Jurkat, Clone E6-1 (cell line): ENCODE measurements at regions not wholly inside any gene's neighbourhood (a gene's known extent, or its start where the extent isn't known, plus 50 kb on each side); places are given as distances from the start of the nearest gene placed in this dataset.

Source experiments
- DNase-seq: peaks from one replicate; pipeline ENCODE4 v3.0.0-alpha.2; 2011; ENCODE audit warnings: low read depth, low spot score
- H3K4me3 ChIP-seq: 2 replicates; pipeline ENCODE4 v1.5.1; 2011; ENCODE audit warnings: mild to moderate bottlenecking, low read length, control low read depth, moderate library complexity

DNA sequence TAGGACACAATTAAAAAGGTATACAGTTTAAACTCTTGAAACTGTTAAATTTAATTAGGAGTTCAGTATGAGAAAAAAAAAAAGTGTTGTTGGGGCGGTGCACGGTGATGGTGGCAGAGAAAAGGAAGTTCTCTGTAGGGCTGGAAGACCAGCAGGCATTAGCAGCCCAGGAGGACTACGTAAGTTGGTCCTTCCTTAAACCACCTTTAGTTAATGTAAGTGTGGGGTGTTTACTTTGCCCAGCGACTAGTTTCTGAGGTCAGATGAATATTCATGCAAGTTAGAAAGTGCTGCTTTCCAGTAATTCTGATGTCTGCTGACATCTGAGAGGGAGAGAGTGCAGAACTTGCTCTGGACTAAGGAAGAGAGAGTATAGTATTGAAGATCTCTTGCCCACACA is 54.9 kb downstream of the NKX2-1 start:
- DNase-seq: no peak
- no peak overlapping the region for H3K4me3 ChIP-seq

DNA sequence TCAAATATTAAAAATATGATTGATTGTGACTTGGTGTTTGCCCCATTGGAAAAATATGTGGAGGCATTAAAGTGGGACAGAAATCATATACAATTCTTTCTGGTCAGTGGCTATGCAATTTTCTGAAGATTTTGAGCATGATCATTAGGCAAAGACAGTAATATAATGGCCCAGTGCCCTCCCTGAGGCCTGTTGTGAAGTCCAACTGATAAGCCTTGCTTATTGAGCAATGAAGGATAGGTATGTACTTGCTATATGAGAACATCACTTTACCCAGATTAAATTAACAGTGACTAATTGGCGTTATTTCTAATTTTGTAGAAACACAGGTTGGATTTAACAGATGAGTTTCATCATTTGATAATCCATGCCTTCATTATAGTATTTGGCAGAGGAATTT is 57.1 kb downstream of the NKX2-1 start:
- DNase-seq: no peak
- no peak overlapping the region for H3K4me3 ChIP-seq

DNA sequence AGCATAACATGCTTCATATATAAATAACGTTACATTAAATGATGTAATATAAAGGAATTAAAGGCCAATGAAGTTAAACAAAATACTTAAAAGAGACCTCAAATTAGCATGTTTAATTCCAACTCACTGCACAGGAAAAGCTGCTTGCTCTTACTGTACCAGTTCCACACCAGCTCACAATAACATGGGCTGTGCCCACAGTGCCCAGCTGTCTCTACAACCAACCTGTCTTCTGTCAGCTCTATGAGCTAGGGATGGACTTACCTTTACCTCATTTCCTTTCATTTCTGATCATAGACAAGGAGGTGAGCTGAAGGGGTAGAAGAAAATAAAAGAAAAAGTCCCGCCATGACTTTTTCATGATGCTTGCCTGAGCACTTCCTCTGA is 64.8 kb downstream of the NKX2-1 start:
- H3K4me3 ChIP-seq: no peak overlapping the region
- DNase-seq: no peak

DNA sequence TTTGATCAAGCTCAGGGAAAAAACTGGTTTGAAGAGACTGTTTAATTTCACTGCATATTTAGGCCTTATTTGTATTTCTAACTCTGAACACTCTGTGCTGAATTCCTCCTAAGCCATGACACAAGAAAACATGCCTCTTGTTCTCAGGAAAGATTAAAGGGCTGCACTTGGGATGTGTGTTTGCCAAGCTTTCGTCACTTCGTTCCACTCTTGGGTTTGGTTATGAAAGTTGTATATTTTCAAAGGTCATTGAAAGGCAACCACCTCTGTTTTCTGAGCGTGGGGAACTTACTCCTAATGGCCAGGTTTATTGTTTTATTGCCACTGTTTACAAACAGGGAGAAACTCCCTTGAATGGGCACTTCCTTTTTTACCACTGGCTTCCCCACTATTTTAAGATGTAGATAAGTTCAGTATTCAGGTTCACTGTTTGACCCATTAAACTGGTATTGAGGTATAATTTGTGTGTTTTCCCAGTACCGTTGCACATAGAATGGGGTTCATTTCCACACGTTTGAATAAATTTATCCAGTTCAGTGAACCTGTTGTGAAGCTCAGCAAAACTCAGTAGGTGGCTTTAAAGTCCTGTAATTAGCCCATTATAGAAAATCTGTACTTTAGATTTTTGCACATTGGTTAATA is 65.3 kb downstream of the NKX2-1 start:
- H3K4me3 ChIP-seq: no peak overlapping the region
- DNase-seq: no peak

DNA sequence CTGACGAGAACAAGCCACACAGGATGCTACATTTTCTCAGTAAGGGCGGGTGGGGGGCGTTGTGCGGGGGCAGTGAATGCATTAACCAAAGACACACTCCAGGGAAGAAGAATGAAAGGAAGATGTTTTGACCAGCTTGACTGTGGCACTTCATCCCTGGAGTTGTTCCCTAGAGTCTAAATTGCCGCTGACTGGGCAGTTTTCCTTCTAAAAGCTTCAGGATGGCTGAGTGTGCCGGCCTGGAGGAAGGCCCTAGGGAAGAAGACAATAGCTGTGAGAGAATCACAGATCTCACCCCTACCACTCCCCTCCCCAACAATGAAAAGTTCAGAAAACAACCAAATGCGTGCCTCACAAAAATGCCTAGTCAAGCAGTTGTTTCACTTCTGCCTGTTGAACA is 67.2 kb downstream of the NKX2-1 start:
- DNase-seq: no peak
- H3K4me3 ChIP-seq: no peak overlapping the region

DNA sequence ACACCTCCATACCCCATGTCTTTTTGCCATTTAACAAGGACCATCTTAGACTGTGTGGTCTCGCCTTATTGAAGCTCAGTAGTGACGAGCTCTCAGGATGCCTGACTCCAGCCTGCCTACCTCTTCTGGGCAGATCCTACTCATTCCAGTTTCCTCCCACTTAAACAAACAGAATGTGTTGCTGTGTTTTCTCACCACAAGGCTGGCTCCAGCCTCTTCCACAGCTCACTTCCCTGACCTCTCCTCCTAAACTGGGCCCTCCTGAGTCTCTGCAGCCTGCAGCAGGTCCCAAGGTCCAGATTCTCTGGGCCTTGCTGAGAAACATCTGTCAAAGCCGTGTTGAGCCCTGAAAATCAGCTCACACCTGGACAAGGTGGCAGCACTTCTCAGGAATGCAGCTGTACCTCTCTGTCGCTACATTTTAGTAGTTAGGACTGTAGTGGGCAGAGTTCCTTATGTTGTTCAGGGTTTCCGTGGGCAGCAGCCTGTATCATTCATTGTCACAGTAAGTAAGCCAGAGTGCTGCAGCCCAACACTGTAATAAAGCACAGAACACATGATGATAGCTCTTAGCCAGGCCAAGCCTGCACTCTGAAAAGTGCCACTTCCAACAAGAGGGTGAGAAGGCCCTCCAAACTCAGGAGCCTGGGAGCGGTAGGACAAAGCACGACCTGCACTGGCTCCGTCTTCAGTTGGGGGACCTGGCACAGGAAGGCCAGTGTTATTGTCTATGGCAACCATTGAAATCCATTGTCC is 68.5 kb downstream of the NKX2-1 start:
- DNase-seq: no peak
- H3K4me3 ChIP-seq: no peak overlapping the region

DNA sequence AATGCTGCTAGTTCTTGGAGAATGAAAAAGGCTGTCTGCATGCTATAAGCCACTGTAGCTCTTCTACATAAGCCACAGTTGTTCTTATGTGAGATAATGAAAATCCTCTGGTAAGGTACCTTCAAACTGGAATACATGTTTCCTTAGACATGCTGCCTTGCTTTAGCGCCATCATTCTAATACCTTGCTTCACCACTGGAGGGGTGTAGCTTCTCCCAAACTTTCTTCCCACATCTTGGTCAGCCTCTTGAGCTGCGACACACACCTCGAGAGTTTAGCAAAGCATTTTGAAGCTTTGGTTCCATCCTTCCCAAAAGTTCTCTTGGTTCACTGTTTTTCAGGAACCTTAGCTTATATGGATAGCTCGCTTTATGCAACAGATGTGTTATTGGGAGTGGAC is 69.5 kb downstream of the NKX2-1 start:
- DNase-seq: no peak
- no peak overlapping the region for H3K4me3 ChIP-seq

DNA sequence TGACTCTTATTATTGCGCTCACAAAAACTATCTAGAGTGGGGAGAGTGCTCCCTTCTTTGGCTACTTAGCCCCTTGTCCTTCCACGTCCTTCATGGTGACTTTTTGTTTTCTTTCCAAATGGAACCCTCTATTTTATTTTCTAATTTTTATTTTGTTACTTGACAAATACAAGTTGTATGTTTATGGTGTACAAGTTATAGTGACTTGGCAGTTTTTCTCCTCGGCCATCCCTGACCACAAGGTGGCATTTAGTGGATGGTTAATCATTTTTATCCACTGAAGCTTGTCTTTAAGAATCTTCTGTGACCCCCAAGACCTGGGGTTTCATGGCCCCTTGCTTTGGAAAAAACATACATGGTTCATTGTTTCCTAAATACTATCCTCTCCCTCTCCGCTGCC is 70.1 kb downstream of the NKX2-1 start:
- H3K4me3 ChIP-seq: no peak overlapping the region
- no peak for DNase-seq

DNA sequence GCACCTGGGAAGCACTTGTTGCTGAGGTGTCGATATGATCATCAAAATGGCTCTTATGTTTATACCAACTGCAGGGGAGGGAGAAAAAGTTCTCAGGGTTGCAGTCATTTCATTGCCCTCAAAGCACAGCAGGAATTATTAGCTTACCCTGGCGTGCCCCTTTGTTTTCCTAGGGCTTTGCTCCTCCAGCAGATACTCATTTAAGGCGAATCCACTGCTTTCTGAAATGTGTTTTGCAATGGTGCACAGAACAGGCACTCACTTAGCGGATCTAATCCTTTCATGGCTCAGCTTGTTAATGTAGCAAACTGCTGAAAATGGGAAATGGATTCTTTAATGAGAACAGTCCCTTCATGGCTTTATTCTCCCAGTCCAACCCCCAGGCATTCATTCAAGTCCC is 76.7 kb downstream of the NKX2-1 start:
- no peak for DNase-seq
- H3K4me3 ChIP-seq: no peak overlapping the region

DNA sequence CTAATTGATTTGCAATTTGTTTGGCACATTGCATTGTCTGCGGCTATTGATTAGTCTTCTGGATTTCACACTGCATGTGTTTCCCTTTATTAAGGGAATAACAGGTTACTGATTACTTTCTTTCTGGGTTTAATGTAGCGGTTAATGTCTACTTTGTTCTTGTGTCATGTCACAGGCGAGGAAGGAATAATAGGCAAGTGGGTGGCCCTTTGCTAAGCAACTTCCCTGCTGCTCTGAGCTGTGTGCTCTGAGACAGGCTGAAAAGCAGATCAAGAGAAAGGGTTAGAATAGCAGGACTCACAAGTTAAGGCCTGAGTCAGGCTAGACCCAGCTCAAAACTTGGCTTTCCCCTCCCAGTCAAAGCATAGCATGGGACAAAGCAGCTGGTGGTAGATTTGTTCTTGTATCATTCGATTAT is 77.2 kb downstream of the NKX2-1 start:
- DNase-seq: no peak
- H3K4me3 ChIP-seq: no peak overlapping the region

DNA sequence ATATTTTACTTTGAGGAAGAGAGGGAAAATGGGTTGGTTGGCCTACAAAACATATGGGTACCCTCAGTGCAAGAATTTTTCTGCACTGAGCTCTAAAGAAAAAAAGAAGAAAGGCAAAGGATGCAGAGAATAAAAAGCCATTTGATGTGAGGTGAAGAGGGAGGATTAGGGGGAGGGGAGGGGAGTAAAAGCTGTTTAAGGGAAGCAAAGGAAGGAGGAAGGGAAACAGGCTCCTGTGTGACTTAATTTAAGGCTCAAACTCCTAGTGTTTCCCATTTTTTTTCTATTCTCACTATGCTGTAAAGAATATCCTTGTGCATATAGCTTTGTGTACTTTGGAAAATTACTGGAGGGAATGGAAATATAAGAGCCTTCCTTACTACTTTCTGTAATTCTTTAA is 78.7 kb downstream of the NKX2-1 start:
- no peak for DNase-seq
- no peak overlapping the region for H3K4me3 ChIP-seq

DNA sequence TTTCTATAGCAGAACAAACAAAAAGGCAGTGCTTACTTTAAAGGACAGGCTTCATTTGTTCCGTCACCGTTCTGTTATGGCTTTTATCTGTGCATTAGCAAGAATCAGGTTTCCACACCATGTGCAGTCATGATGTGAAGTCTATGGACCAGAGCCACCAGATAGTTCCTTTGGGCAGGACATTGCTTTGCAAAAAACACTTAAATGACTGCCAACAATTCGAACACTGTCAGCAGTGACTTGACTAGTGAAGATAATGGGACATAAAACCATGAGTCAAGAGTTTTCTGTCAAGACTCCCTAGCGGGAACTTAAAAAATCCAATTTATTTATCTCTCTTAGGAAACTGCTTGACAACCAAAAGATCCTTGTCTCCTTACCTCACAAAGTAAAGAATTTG is 80.3 kb downstream of the NKX2-1 start:
- H3K4me3 ChIP-seq: no peak overlapping the region
- no peak for DNase-seq

DNA sequence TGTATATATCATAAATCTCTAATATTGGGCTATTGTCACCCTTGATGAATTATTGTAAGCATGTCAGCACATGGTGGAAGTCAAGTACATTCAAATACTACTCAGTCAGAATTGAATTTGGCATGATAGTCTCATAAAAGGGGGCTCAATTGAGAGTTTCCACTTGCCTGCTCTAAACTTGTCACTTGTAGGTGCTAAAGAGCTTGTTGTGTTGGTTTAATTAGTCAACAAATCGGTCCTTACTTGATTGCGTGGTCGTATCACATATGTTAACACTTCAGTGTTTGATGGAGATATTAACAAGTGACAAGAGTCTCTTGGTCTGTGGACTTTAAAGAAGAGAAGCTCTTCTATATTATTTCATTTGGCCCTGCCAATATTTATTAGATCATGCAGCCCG is 81.1 kb downstream of the NKX2-1 start:
- DNase-seq: no peak
- no peak overlapping the region for H3K4me3 ChIP-seq

DNA sequence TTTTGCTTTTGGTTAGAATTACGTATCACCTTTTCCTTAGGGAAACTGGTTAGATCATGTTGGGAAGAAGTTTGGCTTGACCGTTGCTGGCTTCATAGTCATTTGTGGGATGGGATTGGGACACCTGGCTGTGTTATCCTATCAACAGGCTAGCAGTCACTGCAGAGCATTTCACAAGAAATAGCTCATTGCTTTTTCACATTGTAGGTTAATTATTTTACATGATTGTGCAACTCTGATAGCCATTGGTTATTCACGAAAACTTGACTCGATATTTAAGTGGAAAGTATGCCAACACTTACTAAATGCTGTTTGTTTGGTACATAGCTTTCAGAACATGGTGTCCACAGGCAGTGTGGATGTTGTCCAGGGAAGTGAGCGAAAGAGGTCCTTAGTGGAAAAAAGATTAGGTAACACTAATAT is 89.4 kb downstream of the NKX2-1 start:
- DNase-seq: no peak
- no peak overlapping the region for H3K4me3 ChIP-seq

DNA sequence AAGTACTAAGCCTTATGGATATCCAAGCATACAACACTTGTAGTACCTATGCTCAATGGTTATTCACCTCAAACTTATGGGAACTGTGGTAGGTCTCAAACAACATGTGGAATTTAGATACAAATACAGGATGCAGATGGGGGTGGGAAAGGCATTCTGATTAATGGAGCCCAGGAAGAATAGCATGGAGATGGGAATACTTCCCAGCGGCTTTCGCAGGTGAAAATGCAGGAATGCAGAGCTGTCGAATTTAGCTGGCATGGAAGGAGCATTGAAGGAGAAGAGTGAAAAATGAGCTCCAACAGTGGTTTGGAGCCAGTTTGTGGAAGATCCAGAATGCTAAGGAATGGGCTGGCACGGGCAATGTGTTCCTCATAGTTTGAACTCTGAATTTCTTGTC is 89.9 kb downstream of the NKX2-1 start:
- no peak overlapping the region for H3K4me3 ChIP-seq
- DNase-seq: no peak

DNA sequence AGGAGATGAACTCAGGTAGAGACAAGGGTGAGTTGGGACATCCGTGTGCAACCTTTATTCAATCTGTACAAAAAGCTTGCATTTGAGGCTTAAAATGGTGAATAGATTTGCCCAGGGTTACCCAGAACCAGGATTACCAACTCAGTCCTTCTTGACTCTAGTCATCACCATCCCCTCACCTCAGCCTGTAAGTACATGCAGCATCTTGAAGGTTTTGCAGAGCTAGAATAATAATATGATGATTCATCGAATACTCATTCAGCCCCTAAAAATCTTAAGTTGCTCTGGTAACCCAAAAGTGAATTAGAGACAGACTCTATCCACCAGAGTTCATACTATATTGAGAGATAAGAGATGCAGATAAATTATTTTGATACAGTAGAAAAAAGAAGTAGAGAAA is 90.3 kb downstream of the NKX2-1 start:
- H3K4me3 ChIP-seq: no peak overlapping the region
- DNase-seq: no peak

DNA sequence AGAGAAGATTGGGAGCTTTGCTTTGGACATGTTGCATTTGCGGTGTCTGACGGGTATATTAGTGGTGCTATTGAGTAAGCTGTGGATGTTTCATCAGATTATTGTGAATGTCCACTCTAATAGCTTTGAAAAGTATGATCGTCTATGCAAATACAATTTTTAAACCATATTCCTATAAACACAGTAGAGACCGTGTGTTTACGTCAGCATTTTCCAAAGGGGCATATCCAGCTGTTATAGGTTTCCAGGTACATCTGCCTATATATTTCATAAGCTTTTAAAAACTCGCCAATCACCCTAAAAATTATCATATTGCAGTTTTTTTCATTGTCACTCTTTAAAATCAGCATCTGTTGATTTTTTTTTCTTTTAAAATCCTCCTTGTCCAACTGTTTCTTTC is 91.7 kb downstream of the NKX2-1 start:
- H3K4me3 ChIP-seq: no peak overlapping the region
- no peak for DNase-seq

DNA sequence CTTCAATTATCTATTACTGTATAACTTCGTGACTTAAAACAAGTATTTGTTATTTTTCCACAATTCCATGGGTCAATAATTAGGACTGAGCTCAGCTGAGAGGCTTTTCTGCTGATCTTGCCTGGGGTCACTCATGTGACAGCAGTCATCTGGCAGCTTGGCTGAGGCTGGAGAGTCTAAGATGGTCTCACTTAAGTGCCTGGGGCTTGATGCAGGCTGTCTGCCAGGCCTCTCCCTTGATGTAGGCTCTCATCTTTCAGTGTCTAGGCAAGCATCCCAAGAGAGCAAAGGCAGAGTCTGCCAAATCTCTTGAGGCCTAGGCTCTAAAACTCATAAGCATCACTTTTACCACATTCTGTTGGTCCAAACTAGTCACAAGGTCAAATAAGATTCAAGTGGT is 93.2 kb downstream of the NKX2-1 start:
- DNase-seq: no peak
- no peak overlapping the region for H3K4me3 ChIP-seq

DNA sequence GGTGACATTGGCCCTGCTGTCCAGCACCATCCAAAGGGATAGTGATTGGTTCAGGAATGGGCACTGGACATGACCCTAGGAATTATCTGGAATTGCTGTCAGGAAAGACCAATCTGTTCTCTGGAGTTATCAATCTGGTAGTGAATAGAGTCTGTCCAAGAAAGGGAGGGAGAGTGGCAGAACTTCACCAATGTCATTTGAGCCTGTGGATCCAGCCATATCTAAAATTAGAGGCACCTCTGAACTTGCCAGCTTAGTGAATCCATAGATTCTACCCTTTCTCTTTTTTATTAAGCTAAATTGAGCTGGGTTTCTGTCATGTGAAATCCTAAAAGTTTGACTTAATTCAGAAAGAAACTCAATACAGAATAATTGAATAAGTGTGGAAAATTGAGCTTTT is 93.9 kb downstream of the NKX2-1 start:
- no peak overlapping the region for H3K4me3 ChIP-seq
- no peak for DNase-seq

DNA sequence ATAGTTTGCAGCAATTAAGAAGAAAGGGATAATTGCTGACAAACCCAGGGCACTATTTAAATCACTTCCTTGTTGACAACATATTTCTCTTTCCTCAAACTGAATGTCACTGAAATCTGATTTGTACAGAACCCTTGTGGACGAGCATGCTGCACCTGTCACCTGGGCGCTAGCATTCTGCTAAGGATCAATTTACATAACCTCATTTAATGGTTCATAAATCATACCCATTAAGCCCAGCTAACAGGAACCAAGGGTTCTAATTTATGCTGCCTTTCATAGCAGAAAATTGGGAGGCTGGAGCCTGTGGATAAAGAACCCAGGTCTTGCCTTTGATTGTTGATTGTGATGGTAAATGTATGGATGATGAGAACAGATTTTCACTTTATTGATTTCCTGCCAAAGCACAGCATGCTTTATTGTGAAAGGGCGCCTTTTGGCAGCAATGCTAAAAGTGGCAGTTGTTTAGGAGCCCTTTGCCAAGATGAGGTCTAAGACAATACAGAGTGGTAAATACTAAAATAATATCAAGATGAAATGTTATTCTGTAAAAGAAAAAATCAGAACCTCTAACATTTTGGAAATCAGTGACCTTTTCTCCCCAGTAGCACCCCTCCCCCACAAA is 95.4 kb downstream of the NKX2-1 start:
- no peak for DNase-seq
- H3K4me3 ChIP-seq: no peak overlapping the region

DNA sequence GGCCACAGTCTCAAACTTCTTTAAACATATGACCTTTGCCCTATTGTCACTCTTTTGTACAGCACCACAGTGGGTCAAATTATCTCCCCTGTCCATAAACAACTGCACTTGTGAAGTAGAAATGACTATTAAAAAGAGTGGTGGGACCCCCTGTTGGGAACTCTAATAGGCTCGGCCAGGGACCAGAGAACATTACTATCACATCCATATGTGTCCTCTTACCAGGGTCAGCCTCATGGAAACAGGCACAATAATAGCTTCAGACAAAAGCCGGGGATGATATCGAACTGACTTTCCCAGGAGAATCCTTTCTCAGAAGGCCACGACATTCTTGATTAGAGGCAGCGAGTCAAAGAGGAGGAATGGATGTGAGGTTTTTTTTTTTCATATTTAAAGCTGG is 96.6 kb downstream of the NKX2-1 start:
- no peak overlapping the region for H3K4me3 ChIP-seq
- no peak for DNase-seq
